Lower lobe of right lung (tissue), 2 donors: ENCODE measurements at regions not wholly inside any gene's neighbourhood (a gene's known extent, or its start where the extent isn't known, plus 50 kb on each side); places are given as distances from the start of the nearest gene placed in this dataset.

Experiments
- ATAC-seq, 2 donors: fragments of 200-7000 bp; cut with Tn5 transposase; one replicate each; pipeline ENCODE4 v1.9.1; 2020 to 2022; ENCODE audit warnings: mild to moderate bottlenecking in 2 of 2, moderate library complexity in 2 of 2
- DNase-seq: peaks from one replicate; pipeline ENCODE4 v3.0.0-alpha.2; 2020
- H3K27ac ChIP-seq: fragments of 200-600 bp; one replicate; pipeline ENCODE4 v1.8.0; 2022
- H3K27me3 ChIP-seq: fragments of 200-600 bp; one replicate; pipeline ENCODE4 v1.8.0; 2022; ENCODE audit warnings: low read depth
- H3K36me3 ChIP-seq: fragments of 200-600 bp; one replicate; pipeline ENCODE4 v1.8.0; 2022; ENCODE audit warnings: mild to moderate bottlenecking
- H3K4me1 ChIP-seq: fragments of 200-600 bp; one replicate; pipeline ENCODE4 v1.8.0; 2022
- H3K4me3 ChIP-seq: fragments of 200-600 bp; one replicate; pipeline ENCODE4 v1.8.0; 2022; ENCODE audit warnings: mild to moderate bottlenecking
- H3K9me3 ChIP-seq: fragments of 200-600 bp; one replicate; pipeline ENCODE4 v1.8.0; 2022
- intact Hi-C: fragments of 100-400 bp; cut with DNase I; formaldehyde crosslinking; loops from one replicate; pipeline ENCODE4 v1.11.0; 2022
- TF ChIP-seq, protein P1 (sequence below): fragments of 200-600 bp; IDR thresholded peaks from one replicate; pipeline ENCODE4 v1.8.0; 2022; ENCODE audit warnings: antibody characterized with exemption, mild to moderate bottlenecking
- donor health status: DM: no; HTN: yes; CAD: no; lungs with severe emphysema.

DNA sequence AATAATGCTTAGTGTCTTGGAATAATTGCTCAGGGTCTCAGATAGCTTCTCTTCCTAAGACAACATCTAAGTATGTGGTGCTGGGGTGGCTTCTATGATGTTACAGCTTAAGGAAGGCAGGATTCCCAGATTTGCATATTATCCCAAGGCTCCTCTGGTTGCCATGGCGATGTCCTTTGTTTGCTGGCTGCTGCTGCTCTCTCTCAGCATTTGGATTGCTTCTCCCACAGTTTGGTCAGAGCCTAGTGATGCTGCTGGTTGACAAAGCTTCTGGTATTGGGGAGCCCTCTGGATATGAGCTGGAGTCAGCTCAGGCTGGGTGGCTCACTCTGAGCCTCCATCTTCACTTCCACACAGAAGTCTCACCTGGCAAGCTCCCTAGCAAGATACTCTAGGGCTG lies 56.4 kb upstream of the FBXO33 start:
- no peak overlapping the region for H3K27ac ChIP-seq
- no peak overlapping the region for H3K4me3 ChIP-seq
- DNase-seq (no peak), ATAC-seq (no peak)
- intact Hi-C loops = no loop called here
- TF ChIP-seq, protein P1, sequence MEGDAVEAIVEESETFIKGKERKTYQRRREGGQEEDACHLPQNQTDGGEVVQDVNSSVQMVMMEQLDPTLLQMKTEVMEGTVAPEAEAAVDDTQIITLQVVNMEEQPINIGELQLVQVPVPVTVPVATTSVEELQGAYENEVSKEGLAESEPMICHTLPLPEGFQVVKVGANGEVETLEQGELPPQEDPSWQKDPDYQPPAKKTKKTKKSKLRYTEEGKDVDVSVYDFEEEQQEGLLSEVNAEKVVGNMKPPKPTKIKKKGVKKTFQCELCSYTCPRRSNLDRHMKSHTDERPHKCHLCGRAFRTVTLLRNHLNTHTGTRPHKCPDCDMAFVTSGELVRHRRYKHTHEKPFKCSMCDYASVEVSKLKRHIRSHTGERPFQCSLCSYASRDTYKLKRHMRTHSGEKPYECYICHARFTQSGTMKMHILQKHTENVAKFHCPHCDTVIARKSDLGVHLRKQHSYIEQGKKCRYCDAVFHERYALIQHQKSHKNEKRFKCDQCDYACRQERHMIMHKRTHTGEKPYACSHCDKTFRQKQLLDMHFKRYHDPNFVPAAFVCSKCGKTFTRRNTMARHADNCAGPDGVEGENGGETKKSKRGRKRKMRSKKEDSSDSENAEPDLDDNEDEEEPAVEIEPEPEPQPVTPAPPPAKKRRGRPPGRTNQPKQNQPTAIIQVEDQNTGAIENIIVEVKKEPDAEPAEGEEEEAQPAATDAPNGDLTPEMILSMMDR = no peak
- H3K36me3 ChIP-seq = no peaks in the 10 kb centered on the region
- H3K27me3 ChIP-seq = no peaks in the 10 kb centered on the region
- no peaks in the 10 kb centered on the region for H3K9me3 ChIP-seq
- no peaks in the 10 kb centered on the region for H3K4me1 ChIP-seq

DNA sequence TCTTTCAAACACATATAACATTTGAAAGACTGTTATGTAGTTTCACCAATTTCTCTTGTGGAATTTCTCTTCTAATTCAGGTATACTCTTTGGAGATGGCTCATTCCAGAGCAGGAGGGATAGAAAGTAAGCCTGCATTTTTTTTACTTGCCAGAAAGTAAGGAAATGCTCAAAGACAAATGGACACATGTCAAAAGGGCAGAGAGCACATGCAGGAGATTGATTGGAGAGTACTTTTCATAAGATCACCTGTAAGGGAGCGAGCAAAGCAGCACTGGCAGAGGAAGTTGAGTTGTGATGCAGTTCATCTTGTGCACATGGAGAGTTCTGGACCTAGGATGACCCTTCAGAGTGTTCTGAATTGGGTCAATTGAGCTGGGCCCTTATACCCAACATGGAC lies 51.4 kb upstream of the FBXO33 start:
- DNase-seq (no peak), ATAC-seq (no peak)
- intact Hi-C loops = no loop called here
- Histone ChIP-seq H3K4me3 (no peak overlapping the region), H3K27ac (no peak overlapping the region), H3K9me3 (no peaks in the 10 kb centered on the region), H3K27me3 (no peaks in the 10 kb centered on the region), H3K36me3 (no peaks in the 10 kb centered on the region), H3K4me1 (no peaks in the 10 kb centered on the region)
- TF ChIP-seq, protein P1 = no peak
